Fibroblast of pulmonary artery (primary cell): ENCODE measurements at regions not wholly inside any gene's neighbourhood (a gene's known extent, or its start where the extent isn't known, plus 50 kb on each side); places are given as distances from the start of the nearest gene placed in this dataset.

Experiments
- DNase-seq: peaks from one replicate; pipeline ENCODE4 v3.0.0-alpha.2; 2010; ENCODE audit warnings: low read depth
- H3K4me3 ChIP-seq: replicated peaks from 2 replicates; pipeline ENCODE4 v1.5.1; 2011; ENCODE audit warnings: low read depth, mild to moderate bottlenecking, control low read depth, low read length, moderate library complexity
- CTCF ChIP-seq: IDR thresholded peaks from 2 replicates; pipeline ENCODE4 v1.5.1; 2011; ENCODE audit warnings: mild to moderate bottlenecking, control low read depth, low read length, inconsistent platforms; ENCODE audit errors: missing control alignments

DNA sequence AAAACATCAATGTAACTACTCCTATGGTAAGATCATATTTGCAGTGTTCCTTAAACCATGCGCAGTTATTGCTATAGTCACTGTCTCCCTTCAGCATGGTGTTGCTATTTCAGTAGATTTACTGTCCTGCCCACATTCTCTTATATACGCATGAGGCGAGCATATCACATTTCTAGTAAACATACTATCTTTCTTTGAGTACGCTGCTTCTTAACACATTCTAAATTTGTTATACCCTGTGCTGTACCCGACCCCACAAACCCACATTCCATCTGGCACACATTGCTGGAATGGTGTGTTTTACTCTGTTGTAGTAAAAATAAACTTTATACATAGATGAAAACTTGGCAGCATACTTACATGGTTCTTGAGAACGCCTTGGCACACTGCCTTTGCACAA, 163.3 kb downstream of the QPCT start:
- no peak for DNase-seq
- no peak for TF ChIP-seq CTCF
- H3K4me3 ChIP-seq = no peak overlapping the region

- H3K4me3 ChIP-seq = no peak overlapping the region
- no peak for TF ChIP-seq CTCF
- no peak for DNase-seq
Measured at GRCh38 chr2:37512971-37513370, 158.5 kb downstream of the CDC42EP3 start.

DNA sequence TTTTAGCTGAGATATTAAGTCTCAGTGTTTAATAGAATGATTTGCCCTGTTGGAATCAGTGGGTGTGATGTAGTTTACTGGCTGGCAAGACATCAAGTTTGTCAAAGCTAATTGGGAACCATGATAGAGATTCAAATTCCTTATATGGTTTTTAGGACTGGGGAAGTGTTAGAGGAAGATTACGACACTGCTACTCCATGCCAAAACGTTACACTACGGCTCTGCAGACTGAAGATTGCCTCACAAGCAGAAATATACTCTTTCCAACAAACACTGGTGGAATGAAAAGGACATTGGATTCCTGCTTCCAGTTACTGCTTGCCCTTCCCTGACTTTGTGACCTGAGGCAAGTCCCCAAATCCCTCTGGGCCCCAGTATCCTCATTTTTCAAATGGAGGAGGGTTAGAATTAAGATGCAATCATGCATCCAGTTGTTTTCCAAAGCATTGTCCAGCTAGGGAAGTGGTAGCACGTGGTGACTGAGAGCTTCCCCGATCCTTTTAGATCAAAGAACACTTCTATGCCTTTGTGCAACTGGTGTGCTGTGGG, 147.6 kb downstream of the CDC42EP3 start:
- no peak for TF ChIP-seq CTCF
- DNase-seq = peak; percentile 93
- H3K4me3 ChIP-seq = no peak overlapping the region

- no peak for DNase-seq
- TF ChIP-seq CTCF = no peak
- H3K4me3 ChIP-seq = no peak overlapping the region
Measured at GRCh38 chr2:37526323-37526722, 145.1 kb downstream of the CDC42EP3 start.

GRCh38 chr2:37526856-37527255, 144.6 kb downstream of the CDC42EP3 start:
- TF ChIP-seq CTCF = no peak
- DNase-seq = no peak
- H3K4me3 ChIP-seq = no peak overlapping the region

GRCh38 chr2:37527361-37527760, 144.1 kb downstream of the CDC42EP3 start:
- no peak for DNase-seq
- no peak for TF ChIP-seq CTCF
- H3K4me3 ChIP-seq = no peak overlapping the region

DNA sequence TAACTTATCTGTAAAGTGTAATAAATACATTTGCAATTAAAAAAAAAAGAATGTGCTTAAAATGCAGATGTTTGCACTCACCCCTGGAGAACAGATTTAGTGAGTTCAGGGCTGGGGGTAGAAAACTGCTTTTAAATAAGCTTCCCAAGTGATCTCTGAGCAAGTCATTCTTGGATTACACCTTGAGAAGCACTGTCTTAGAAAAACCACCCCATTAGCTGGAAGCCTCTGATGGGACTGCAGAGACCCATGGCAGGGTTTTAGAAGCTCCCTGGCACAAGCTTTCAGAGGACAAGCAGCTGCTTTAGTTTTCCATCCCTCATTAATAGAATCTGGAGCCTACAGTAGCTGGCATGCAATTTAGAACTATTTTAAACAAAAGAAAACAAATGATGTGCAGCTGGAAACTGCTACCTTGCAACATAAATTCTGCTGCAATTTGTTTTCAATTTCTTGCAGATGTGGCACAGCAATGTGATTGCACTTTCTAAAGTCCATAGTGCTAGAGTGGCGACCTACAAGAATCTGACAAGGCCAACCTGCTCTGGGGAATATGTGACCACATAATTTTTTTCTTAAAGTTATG, 141.5 kb downstream of the CDC42EP3 start:
- DNase-seq = no peak
- H3K4me3 ChIP-seq = no peak overlapping the region
- no peak for TF ChIP-seq CTCF
